H9 (cell line): ENCODE measurements at regions not wholly inside any gene's neighbourhood (a gene's known extent, or its start where the extent isn't known, plus 50 kb on each side); places are given as distances from the start of the nearest gene placed in this dataset.

ENCODE experiments used
- DNase-seq: peaks from one replicate; pipeline ENCODE4 v3.0.0-alpha.2; 2017
- H2AFZ ChIP-seq: one replicate; pipeline ENCODE4 v1.6.1; 2013; ENCODE audit warnings: mild to moderate bottlenecking, low read length, control low read depth, moderate library complexity
- H2AK5ac ChIP-seq: 2 replicates; pipeline ENCODE4 v1.6.1; 2013; ENCODE audit warnings: low read length, control low read depth, mixed read lengths; ENCODE audit not compliant: insufficient read length
- H2BK120ac ChIP-seq: one replicate; pipeline ENCODE4 v1.6.1; 2013; ENCODE audit warnings: low read depth, mild to moderate bottlenecking, low read length, control low read depth, inconsistent platforms; ENCODE audit not compliant: poor library complexity, severe bottlenecking
- H2BK12ac ChIP-seq: 2 replicates; pipeline ENCODE4 v1.6.1; 2013; ENCODE audit warnings: low read length, control low read depth, mixed read lengths, low read depth; ENCODE audit not compliant: insufficient read length
- H2BK15ac ChIP-seq: 2 replicates; pipeline ENCODE4 v1.6.1; 2013; ENCODE audit warnings: low read depth, low read length, control low read depth
- H2BK20ac ChIP-seq: one replicate; pipeline ENCODE4 v1.6.1; 2013; ENCODE audit warnings: low read depth, mild to moderate bottlenecking, low read length, control low read depth, inconsistent platforms; ENCODE audit not compliant: poor library complexity, severe bottlenecking
- H2BK5ac ChIP-seq: 2 replicates; pipeline ENCODE4 v1.6.1; 2013; ENCODE audit warnings: low read length, control low read depth, mixed read lengths; ENCODE audit not compliant: insufficient read length
- H3K14ac ChIP-seq: 2 replicates; pipeline ENCODE4 v1.6.1; 2013; ENCODE audit warnings: low read length, control low read depth; ENCODE audit not compliant: insufficient read depth
- H3K18ac ChIP-seq: 2 replicates; pipeline ENCODE4 v1.6.1; 2013; ENCODE audit warnings: low read depth, mild to moderate bottlenecking, mixed read lengths, low read length, control low read depth; ENCODE audit not compliant: insufficient read length
- H3K23ac ChIP-seq: 2 replicates; pipeline ENCODE4 v1.6.1; 2013; ENCODE audit warnings: low read length, control low read depth, mixed read lengths, low read depth; ENCODE audit not compliant: insufficient read length
- H3K23me2 ChIP-seq: 2 replicates; pipeline ENCODE4 v1.6.1; 2013; ENCODE audit warnings: low read depth, mild to moderate bottlenecking, mixed read lengths, low read length, control low read depth; ENCODE audit not compliant: insufficient read length, poor library complexity, severe bottlenecking
- H3K27ac ChIP-seq: 2 replicates; pipeline ENCODE4 v1.5.1; 2013; ENCODE audit warnings: low read length, control low read depth, mixed read lengths, low read depth; ENCODE audit not compliant: insufficient read length
- H3K27me3 ChIP-seq: 2 replicates; pipeline ENCODE4 v1.6.1; 2013; ENCODE audit warnings: low read length, control low read depth, inconsistent platforms; ENCODE audit not compliant: insufficient read depth
- H3K4ac ChIP-seq: 2 replicates; pipeline ENCODE4 v1.6.1; 2013; ENCODE audit warnings: low read depth, mild to moderate bottlenecking, control low read depth, inconsistent platforms, low read length, moderate library complexity
- H3K4me1 ChIP-seq: 2 replicates; pipeline ENCODE4 v1.6.1; 2013; ENCODE audit warnings: low read length, control low read depth, inconsistent platforms; ENCODE audit not compliant: insufficient read depth
- H3K4me2 ChIP-seq: 2 replicates; pipeline ENCODE4 v1.6.1; 2013; ENCODE audit warnings: low read length, control low read depth, mixed read lengths; ENCODE audit not compliant: insufficient read length, insufficient read depth
- H3K56ac ChIP-seq: 2 replicates; pipeline ENCODE4 v1.6.1; 2013; ENCODE audit warnings: low read depth, mild to moderate bottlenecking, mixed read lengths, low read length, control low read depth; ENCODE audit not compliant: insufficient read length
- H3K79me1 ChIP-seq: 2 replicates; pipeline ENCODE4 v1.6.1; 2013; ENCODE audit warnings: low read depth, mild to moderate bottlenecking, moderate library complexity, low read length, control low read depth, inconsistent platforms; ENCODE audit not compliant: insufficient read depth, poor library complexity, severe bottlenecking
- H3K79me2 ChIP-seq: 2 replicates; pipeline ENCODE4 v1.6.1; 2013; ENCODE audit warnings: low read length, control low read depth, inconsistent platforms; ENCODE audit not compliant: insufficient read depth
- H3K9ac ChIP-seq: 2 replicates; pipeline ENCODE4 v1.6.1; 2013; ENCODE audit warnings: low read length, control low read depth, mixed read lengths; ENCODE audit not compliant: insufficient read length; ENCODE audit errors: extremely low read depth
- H3K9me3 ChIP-seq: one replicate; pipeline ENCODE4 v1.6.1; 2013; ENCODE audit warnings: low read depth, low read length, inconsistent platforms; ENCODE audit not compliant: control insufficient read depth
- H3T11ph ChIP-seq: one replicate; pipeline ENCODE4 v1.6.1; 2013; ENCODE audit warnings: mild to moderate bottlenecking, low read length, control low read depth, inconsistent platforms
- H4K20me1 ChIP-seq: one replicate; pipeline ENCODE4 v1.6.1; 2013; ENCODE audit not compliant: control insufficient read depth, insufficient read length, insufficient read depth
- H4K5ac ChIP-seq: 2 replicates; pipeline ENCODE4 v1.6.1; 2013; ENCODE audit warnings: low read depth, mild to moderate bottlenecking, mixed read lengths, low read length, control low read depth; ENCODE audit not compliant: insufficient read length
- H4K8ac ChIP-seq: replicated peaks from 2 replicates; pipeline ENCODE4 v1.6.1; 2013; ENCODE audit warnings: low read length, control low read depth, mixed read lengths, low read depth; ENCODE audit not compliant: insufficient read length
- H4K91ac ChIP-seq: 2 replicates; pipeline ENCODE4 v1.6.1; 2013; ENCODE audit warnings: low read depth, mild to moderate bottlenecking, moderate library complexity, mixed read lengths, low read length, control low read depth; ENCODE audit not compliant: insufficient read length
- H3K27ac Mint-ChIP-seq, 3 experiments: 2 replicates in 2 of 3; 3 replicates in 1 of 3; pipeline ENCODE4 v1.8.0; 2020 to 2021; ENCODE audit warnings: mixed read lengths in 3 of 3, mild to moderate bottlenecking in 1 of 3, moderate library complexity in 1 of 3
- H3K27me3 Mint-ChIP-seq: 2 replicates; pipeline ENCODE4 v1.8.0; 2021; ENCODE audit warnings: low read depth, mild to moderate bottlenecking, moderate library complexity, mixed read lengths
- H3K36me3 Mint-ChIP-seq, 3 experiments: 2 replicates in 2 of 3; 3 replicates in 1 of 3; pipeline ENCODE4 v1.8.0; 2020 to 2021; ENCODE audit warnings: low read depth in 3 of 3, mixed read lengths in 3 of 3; ENCODE audit not compliant: insufficient read depth in 1 of 3
- H3K4me1 Mint-ChIP-seq, 2 experiments: 2 replicates each; pipeline ENCODE4 v1.8.0; 2020; ENCODE audit warnings: mixed read lengths in 2 of 2
- H3K4me3 Mint-ChIP-seq, 2 experiments: 2 replicates in 1 of 2; 3 replicates in 1 of 2; pipeline ENCODE4 v1.8.0; 2020 to 2021; ENCODE audit warnings: mild to moderate bottlenecking in 2 of 2, mixed read lengths in 2 of 2, moderate library complexity in 1 of 2
- H3K9me3 Mint-ChIP-seq, 2 experiments: 2 replicates in 1 of 2; 3 replicates in 1 of 2; pipeline ENCODE4 v1.8.0; 2020; ENCODE audit warnings: mild to moderate bottlenecking in 2 of 2, mixed read lengths in 2 of 2, moderate library complexity in 1 of 2
- WGBS: extraction: QIAGEN DNeasy Blood & Tissue Kit; methylation state at CpG from one replicate; pipeline ENCODE4 v1.1.7; 2013; ENCODE audit warnings: missing lambda C conversion rate, low lambda C conversion rate, mixed read lengths; ENCODE audit not compliant: insufficient read length; ENCODE audit errors: extremely low coverage; 5-methylcytosine and 5-hydroxymethylcytosine counted together
- TF ChIP-seq, protein P1 (sequence below): fragments of 200-600 bp; sonication (generic); conservative IDR thresholded peaks from 3 replicates; pipeline ENCODE4 v1.8.0; 2021; ENCODE audit warnings: antibody characterized with exemption, mild to moderate bottlenecking

DNA sequence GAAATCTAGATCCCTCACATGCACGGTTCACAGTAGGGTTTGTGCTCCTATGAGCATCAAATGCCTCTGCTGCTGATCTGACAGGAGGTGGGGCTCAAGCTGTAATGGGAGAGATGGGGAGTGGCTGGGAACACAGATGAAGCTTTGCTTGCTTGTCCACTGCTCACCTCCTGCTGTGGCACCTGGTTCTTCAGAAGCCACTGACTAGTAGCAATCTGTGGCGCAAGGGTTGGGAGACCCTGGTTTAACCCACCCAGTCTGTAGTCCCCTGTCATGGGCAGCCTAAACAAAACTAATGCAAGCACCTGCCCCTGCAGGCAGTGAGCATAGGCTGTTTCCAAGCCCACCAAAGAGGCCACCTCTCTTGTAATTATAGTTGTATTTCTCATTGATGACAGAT lies 116.6 kb downstream of the SHOX start:
- TF ChIP-seq, protein P1, sequence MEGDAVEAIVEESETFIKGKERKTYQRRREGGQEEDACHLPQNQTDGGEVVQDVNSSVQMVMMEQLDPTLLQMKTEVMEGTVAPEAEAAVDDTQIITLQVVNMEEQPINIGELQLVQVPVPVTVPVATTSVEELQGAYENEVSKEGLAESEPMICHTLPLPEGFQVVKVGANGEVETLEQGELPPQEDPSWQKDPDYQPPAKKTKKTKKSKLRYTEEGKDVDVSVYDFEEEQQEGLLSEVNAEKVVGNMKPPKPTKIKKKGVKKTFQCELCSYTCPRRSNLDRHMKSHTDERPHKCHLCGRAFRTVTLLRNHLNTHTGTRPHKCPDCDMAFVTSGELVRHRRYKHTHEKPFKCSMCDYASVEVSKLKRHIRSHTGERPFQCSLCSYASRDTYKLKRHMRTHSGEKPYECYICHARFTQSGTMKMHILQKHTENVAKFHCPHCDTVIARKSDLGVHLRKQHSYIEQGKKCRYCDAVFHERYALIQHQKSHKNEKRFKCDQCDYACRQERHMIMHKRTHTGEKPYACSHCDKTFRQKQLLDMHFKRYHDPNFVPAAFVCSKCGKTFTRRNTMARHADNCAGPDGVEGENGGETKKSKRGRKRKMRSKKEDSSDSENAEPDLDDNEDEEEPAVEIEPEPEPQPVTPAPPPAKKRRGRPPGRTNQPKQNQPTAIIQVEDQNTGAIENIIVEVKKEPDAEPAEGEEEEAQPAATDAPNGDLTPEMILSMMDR = no peak
- H3K27me3 ChIP-seq = no peaks in the 10 kb centered on the region
- no peak overlapping the region for H3K14ac ChIP-seq
- no peak overlapping the region for H3K23ac ChIP-seq
- no peak overlapping the region for H2BK12ac ChIP-seq
- no peak overlapping the region for H3K9ac ChIP-seq
- Mint-ChIP-seq H3K9me3 (peaks cover 22 to 26% of the 10 kb centered on the region in 2 experiments), H3K27me3 (peaks cover 21% of the 10 kb centered on the region), H3K27ac (no peak overlapping the region), H3K4me3 (no peak overlapping the region), H3K36me3 (peaks cover 0 to 23% (median 4%) of the 10 kb centered on the region in 3 experiments; a peak in 5 of 7 replicates), H3K4me1 (peaks cover 4 to 5% of the 10 kb centered on the region in 2 experiments; a peak in 1 of 4 replicates)
- no peaks in the 10 kb centered on the region for H4K20me1 ChIP-seq
- no peaks in the 10 kb centered on the region for H3K9me3 ChIP-seq
- H3K56ac ChIP-seq = no peak overlapping the region
- H2BK20ac ChIP-seq = no peak overlapping the region
- no peak overlapping the region for H4K5ac ChIP-seq
- H2AFZ ChIP-seq = no peak overlapping the region
- no peak overlapping the region for H3K27ac ChIP-seq
- no peak overlapping the region for H3K18ac ChIP-seq
- no peak overlapping the region for H2BK15ac ChIP-seq
- H3K79me2 ChIP-seq = no peaks in the 10 kb centered on the region
- H2AK5ac ChIP-seq = no peak overlapping the region
- no peak overlapping the region for H4K91ac ChIP-seq
- DNase-seq = no peak
- no peak overlapping the region for H4K8ac ChIP-seq
- no peak overlapping the region for H2BK5ac ChIP-seq
- no peak overlapping the region for H3T11ph ChIP-seq
- no peak overlapping the region for H2BK120ac ChIP-seq
- H3K4me1 ChIP-seq = no peaks in the 10 kb centered on the region
- no peaks in the 10 kb centered on the region for H3K79me1 ChIP-seq
- H3K23me2 ChIP-seq = no peaks in the 10 kb centered on the region
- no CpG with 5 or more reads among the region's 2 CpGs for WGBS
- no peak overlapping the region for H3K4me2 ChIP-seq
- no peak overlapping the region for H3K4ac ChIP-seq
